IMR-90 (cell line): ENCODE measurements at regions not wholly inside any gene's neighbourhood (a gene's known extent, or its start where the extent isn't known, plus 50 kb on each side); places are given as distances from the start of the nearest gene placed in this dataset.

Source experiments
- ATAC-seq: fragments of 200-7000 bp; cut with Tn5 transposase; 2 replicates; pipeline ENCODE4 v1.9.1; 2020; ENCODE audit warnings: low read depth, mild to moderate bottlenecking, moderate library complexity
- BruUV-seq: library from RNA; stranded (reverse); fragments of 400-500 nt; replicated peaks from 2 replicates; lab custom pipeline; 2021; lab: Mats Ljungman, UMichigan
- CTCF ChIA-PET: fragments of 300-600 bp; formaldehyde crosslinking; extraction: SDS; loops from one replicate; lab custom pipeline; 2021; ENCODE audit warnings: antibody characterized with exemption; lab: Yijun Ruan, JAX
- POLR2A ChIA-PET: fragments of 300-600 bp; sonication (Branson Sonifier 250); formaldehyde crosslinking; loops from one replicate; lab custom pipeline; 2022; ENCODE audit warnings: antibody characterized with exemption; ENCODE audit not compliant: unreplicated experiment; lab: Charles Lee
- DNase-seq: peaks from one replicate; pipeline ENCODE4 v3.0.0; 2013
- H2AFZ ChIP-seq: replicated peaks from 2 replicates; pipeline ENCODE3; 2013; ENCODE audit warnings: low read length, mild to moderate bottlenecking; ENCODE audit not compliant: poor library complexity
- H2AK5ac ChIP-seq: 2 replicates; pipeline ENCODE4 v1.6.1; 2013; ENCODE audit warnings: low read depth, low read length, inconsistent platforms
- H2AK9ac ChIP-seq: replicated peaks from 2 replicates; pipeline ENCODE3; 2013; ENCODE audit warnings: mild to moderate bottlenecking, low read depth, low read length, moderate library complexity; ENCODE audit not compliant: poor library complexity
- H2BK120ac ChIP-seq: 2 replicates; pipeline ENCODE4 v1.6.1; 2013; ENCODE audit warnings: low read depth, low read length, inconsistent platforms
- H2BK15ac ChIP-seq: 3 replicates; pipeline ENCODE4 v1.6.1; 2013; ENCODE audit warnings: low read depth, low read length, inconsistent platforms
- H2BK20ac ChIP-seq: 2 replicates; pipeline ENCODE4 v1.6.1; 2013; ENCODE audit warnings: low read depth, mild to moderate bottlenecking, inconsistent platforms, low read length, moderate library complexity
- H2BK5ac ChIP-seq: 2 replicates; pipeline ENCODE4 v1.6.1; 2013; ENCODE audit warnings: mild to moderate bottlenecking, low read depth, low read length, inconsistent platforms; ENCODE audit not compliant: poor library complexity, severe bottlenecking
- H3K14ac ChIP-seq: replicated peaks from 2 replicates; pipeline ENCODE4 v1.6.1; 2013; ENCODE audit warnings: low read depth, low read length, inconsistent platforms
- H3K18ac ChIP-seq: 2 replicates; pipeline ENCODE4 v1.6.1; 2013; ENCODE audit warnings: low read depth, low read length, control low read depth
- H3K23ac ChIP-seq: 2 replicates; pipeline ENCODE4 v1.6.1; 2013; ENCODE audit warnings: low read depth, low read length, inconsistent platforms
- H3K27ac ChIP-seq: 2 replicates; pipeline ENCODE4 v1.5.1; 2013; ENCODE audit warnings: mild to moderate bottlenecking, control low read depth, low read length; ENCODE audit not compliant: insufficient read depth
- H3K27me3 ChIP-seq: 2 replicates; pipeline ENCODE4 v1.6.1; 2013; ENCODE audit warnings: low read length; ENCODE audit not compliant: control insufficient read depth, insufficient read depth
- H3K36me3 ChIP-seq: 2 replicates; pipeline ENCODE4 v1.6.1; 2013; ENCODE audit warnings: low read length, mixed read lengths; ENCODE audit not compliant: control insufficient read depth, insufficient read depth
- H3K4ac ChIP-seq: 2 replicates; pipeline ENCODE4 v1.6.1; 2013; ENCODE audit warnings: low read depth, low read length, inconsistent platforms
- H3K4me1 ChIP-seq: 2 replicates; pipeline ENCODE4 v1.6.1; 2013; ENCODE audit warnings: low read length, mixed read lengths; ENCODE audit not compliant: control insufficient read depth, insufficient read depth
- H3K4me2 ChIP-seq: 2 replicates; pipeline ENCODE4 v1.6.1; 2013; ENCODE audit warnings: low read depth, mild to moderate bottlenecking, control low read depth, low read length, moderate library complexity
- H3K4me3 ChIP-seq: 2 replicates; pipeline ENCODE4 v1.5.1; 2013; ENCODE audit warnings: low read depth, mild to moderate bottlenecking, control low read depth, low read length, moderate library complexity; ENCODE audit not compliant: insufficient read depth
- H3K56ac ChIP-seq: 2 replicates; pipeline ENCODE4 v1.6.1; 2013; ENCODE audit warnings: low read length, inconsistent platforms; ENCODE audit not compliant: insufficient read depth; ENCODE audit errors: extremely low read depth
- H3K79me1 ChIP-seq, 2 experiments: 2 replicates each; pipeline ENCODE4 v1.6.1; 2013; ENCODE audit warnings: low read length in 2 of 2, inconsistent platforms in 1 of 2, low read depth in 1 of 2
- H3K9ac ChIP-seq: 2 replicates; pipeline ENCODE4 v1.6.1; 2013; ENCODE audit warnings: low read depth, low read length, control low read depth
- H3K9me1 ChIP-seq: 2 replicates; pipeline ENCODE4 v1.6.1; 2013; ENCODE audit warnings: low read length, inconsistent platforms; ENCODE audit not compliant: insufficient read depth
- H3K9me3 ChIP-seq: 2 replicates; pipeline ENCODE4 v1.6.1; 2013; ENCODE audit warnings: low read length; ENCODE audit not compliant: control insufficient read depth, insufficient read depth
- H4K20me1 ChIP-seq: 2 replicates; pipeline ENCODE4 v1.6.1; 2013; ENCODE audit warnings: low read length, inconsistent platforms; ENCODE audit not compliant: insufficient read depth
- H4K5ac ChIP-seq: 2 replicates; pipeline ENCODE4 v1.6.1; 2013; ENCODE audit warnings: mild to moderate bottlenecking, low read depth, low read length, control low read depth
- H4K8ac ChIP-seq, 2 experiments: 2 replicates each; pipeline ENCODE4 v1.6.1; 2013; ENCODE audit warnings: low read depth in 2 of 2, low read length in 2 of 2, control low read depth in 1 of 2, inconsistent platforms in 1 of 2
- H4K91ac ChIP-seq: 2 replicates; pipeline ENCODE4 v1.6.1; 2013; ENCODE audit warnings: low read depth, low read length, inconsistent platforms; ENCODE audit not compliant: insufficient read depth
- BHLHE40 ChIP-seq: fragments of 150-350 bp; IDR thresholded peaks from 2 replicates; pipeline ENCODE4 v1.6.1; 2016; ENCODE audit warnings: mild to moderate bottlenecking, low read depth, low read length
- MAFK ChIP-seq: IDR thresholded peaks from 2 replicates; pipeline ENCODE4 v1.6.1; 2012; ENCODE audit warnings: low read depth, low read length, improper control_type of control experiment
- NFE2L2 ChIP-seq: fragments of 150-350 bp; IDR thresholded peaks from 2 replicates; pipeline ENCODE4 v1.6.1; 2016; ENCODE audit warnings: low read depth, mild to moderate bottlenecking, low read length
- POLR2A ChIP-seq: IDR thresholded peaks from 2 replicates; pipeline ENCODE4 v1.6.1; 2012; ENCODE audit warnings: mild to moderate bottlenecking, low read depth, low read length
- WGBS, 2 experiments: methylation state at CpG; one replicate each; pipeline versions ENCODE4 v1.1.5 to v1.1.7; 2013; ENCODE audit warnings: missing lambda C conversion rate in 2 of 2; ENCODE audit not compliant: insufficient read length in 1 of 2; ENCODE audit errors: extremely low coverage in 2 of 2; 5-methylcytosine and 5-hydroxymethylcytosine counted together
- dilution Hi-C: fragments of 300-500 bp; cut with HindIII; formaldehyde crosslinking; loops from one replicate; pipeline ENCODE4 v1.14.3; 2018; ENCODE audit warnings: low sequenced_read_pairs; ENCODE audit not compliant: unreplicated experiment
- in situ Hi-C: fragments of 300-500 bp; cut with MboI; formaldehyde crosslinking; loops from 3 replicates; pipeline ENCODE4 v1.14.3; 2019; ENCODE audit warnings: low sequenced_read_pairs, inconsistent platforms, mixed read lengths
- intact Hi-C: fragments of 100-400 bp; cut with micrococcal nuclease; formaldehyde crosslinking; loops from 2 replicates; pipeline ENCODE4 v1.10.0; 2022

DNA sequence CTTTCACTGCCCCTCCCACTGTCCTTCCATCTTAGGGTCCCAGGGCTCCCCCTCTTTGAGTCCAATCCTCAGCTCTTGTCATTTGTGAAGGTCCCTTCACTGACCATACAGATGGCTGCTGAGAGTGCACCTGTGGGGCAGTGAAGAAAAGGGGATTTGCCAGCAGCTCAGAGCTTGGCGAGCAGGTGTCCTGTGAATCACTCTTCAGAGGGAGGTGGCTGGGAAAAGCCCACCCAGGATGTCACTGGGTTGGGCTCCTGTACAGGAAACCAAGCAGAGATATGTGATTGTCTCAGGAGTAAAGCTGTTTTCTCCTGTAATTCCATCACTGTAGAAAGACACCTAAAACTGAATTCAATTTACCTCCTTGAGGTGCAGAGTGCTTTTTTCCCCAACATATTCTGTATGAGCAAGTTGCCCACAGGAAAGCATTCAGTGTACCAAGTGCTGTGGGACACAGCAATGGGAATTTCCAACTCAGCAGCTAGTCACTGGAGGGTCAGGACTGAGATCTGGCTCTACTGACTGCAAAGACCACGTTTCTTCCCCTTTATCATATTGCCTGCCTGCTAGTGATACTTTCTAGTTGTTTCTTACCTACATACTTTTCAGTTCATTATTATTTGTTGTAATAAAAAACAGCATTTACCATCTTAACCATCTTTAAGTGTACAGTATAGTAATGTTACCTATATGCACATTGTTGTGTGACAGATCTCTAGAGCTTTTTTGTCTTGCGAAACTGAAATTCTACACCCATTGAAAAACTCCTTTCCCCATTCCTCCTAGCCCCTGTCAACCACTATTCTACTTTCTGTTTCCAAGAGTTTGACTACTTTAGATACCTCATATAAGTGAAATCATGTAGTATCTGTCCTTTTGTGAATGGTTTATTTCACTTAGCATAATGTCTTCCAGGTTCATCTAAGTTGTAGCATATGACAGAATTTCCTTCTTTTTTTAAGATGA, 239.1 kb downstream of the TSN start:
- Histone ChIP-seq H4K5ac (no peak overlapping the region), H4K91ac (no peak overlapping the region), H3K79me1 (no peaks in the 10 kb centered on the region), H3K4me3 (no peak overlapping the region), H2AK5ac (no peak overlapping the region), H3K56ac (no peak overlapping the region), H3K4ac (no peak overlapping the region), H4K8ac (no peak overlapping the region), H2BK120ac (no peak overlapping the region), H2AK9ac (no peak overlapping the region), H2AFZ (no peak overlapping the region), H3K9ac (no peak overlapping the region), H3K9me3 (no peaks in the 10 kb centered on the region), H2BK15ac (no peak overlapping the region), H3K18ac (no peak overlapping the region), H2BK20ac (no peak overlapping the region), H3K27me3 (0 out of 2 replicates have a peak, but pooled peaks cover 1% of the 10 kb centered on the region), H3K4me1 (no peaks in the 10 kb centered on the region), H3K9me1 (no peaks in the 10 kb centered on the region), H3K14ac (no peak overlapping the region), H3K4me2 (no peak overlapping the region), H3K23ac (no peak overlapping the region), H3K36me3 (no peaks in the 10 kb centered on the region), H2BK5ac (no peak overlapping the region), H4K20me1 (no peaks in the 10 kb centered on the region), H3K27ac (no peak overlapping the region)
- CTCF ChIA-PET: no interaction called here
- no TSS peak for BruUV-seq
- TF ChIP-seq BHLHE40 (no peak), POLR2A (no peak), NFE2L2 (no peak), MAFK (no peak)
- dilution Hi-C loops (no loop called here), in situ Hi-C loops (no loop called here), intact Hi-C loops (no loop called here)
- no peak for ATAC-seq
- no peak for DNase-seq
- WGBS, 2 experiments: no CpG with 5 or more reads among the region's 3 CpGs
- POLR2A ChIA-PET: no interaction called here
